ENCODE measurements at regions not wholly inside any gene's neighbourhood (a gene's known extent, or its start where the extent isn't known, plus 50 kb on each side); places are given as distances from the start of the nearest gene placed in this dataset.

DNA sequence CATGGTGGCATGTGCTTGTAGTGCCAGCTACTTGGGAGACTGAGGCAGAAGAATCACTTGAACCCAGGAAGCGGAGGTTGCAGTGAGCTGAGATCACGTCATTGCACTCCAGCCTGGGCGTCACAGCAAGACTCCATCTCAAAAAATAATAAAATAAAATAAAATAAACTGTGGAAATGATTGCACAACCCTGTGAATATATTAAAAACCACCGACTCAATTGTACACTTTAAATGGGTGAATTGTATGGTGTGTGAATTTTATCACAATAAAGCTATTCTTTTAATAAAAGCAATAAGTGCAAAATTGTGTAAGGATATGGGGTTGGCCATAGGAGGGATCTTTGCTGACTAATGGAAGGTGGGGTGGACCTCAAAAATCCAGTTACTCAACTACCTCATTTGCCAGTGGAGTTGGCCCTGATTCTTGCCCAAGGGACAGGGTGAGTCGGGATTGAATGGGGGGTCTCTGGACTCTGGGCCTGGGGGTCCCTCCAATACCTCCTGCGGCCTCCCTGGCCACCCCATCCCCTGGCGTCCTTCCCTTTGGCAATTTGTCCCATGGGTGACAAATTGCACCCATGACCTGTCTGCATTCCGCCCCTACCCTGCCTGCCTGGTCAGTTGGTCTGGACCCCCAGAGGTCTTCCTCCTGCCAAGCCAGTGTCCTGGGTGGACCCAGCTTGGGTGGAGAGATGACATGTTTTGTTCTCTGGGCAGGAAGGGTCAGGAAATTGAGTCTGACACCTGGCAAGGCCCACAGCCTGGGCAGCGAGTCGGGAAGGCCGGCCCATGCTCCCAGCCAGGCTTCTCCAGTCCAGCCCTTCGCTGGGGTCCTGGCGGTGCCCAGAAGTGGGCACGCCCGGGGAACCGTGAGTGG, 61.7 kb upstream of the ELN start:
- H3K4me3 ChIP-seq (ENCODE audit: low read depth, low read length): no peak overlapping the region
- no peaks in the 10 kb centered on the region for H3K9me3 ChIP-seq (ENCODE audit: control insufficient read depth, insufficient read depth, low read length)
- no peaks in the 10 kb centered on the region for H3K36me3 ChIP-seq (ENCODE audit: control insufficient read depth, insufficient read depth, low read length)
- H3K4me1 ChIP-seq (ENCODE audit: control insufficient read depth, insufficient read depth, low read length): no peaks in the 10 kb centered on the region
- H3K9ac ChIP-seq (ENCODE audit: low read depth, low read length): no peak overlapping the region
- no peaks in the 10 kb centered on the region for H3K27me3 ChIP-seq (ENCODE audit: control insufficient read depth, insufficient read depth, low read length)

DNA sequence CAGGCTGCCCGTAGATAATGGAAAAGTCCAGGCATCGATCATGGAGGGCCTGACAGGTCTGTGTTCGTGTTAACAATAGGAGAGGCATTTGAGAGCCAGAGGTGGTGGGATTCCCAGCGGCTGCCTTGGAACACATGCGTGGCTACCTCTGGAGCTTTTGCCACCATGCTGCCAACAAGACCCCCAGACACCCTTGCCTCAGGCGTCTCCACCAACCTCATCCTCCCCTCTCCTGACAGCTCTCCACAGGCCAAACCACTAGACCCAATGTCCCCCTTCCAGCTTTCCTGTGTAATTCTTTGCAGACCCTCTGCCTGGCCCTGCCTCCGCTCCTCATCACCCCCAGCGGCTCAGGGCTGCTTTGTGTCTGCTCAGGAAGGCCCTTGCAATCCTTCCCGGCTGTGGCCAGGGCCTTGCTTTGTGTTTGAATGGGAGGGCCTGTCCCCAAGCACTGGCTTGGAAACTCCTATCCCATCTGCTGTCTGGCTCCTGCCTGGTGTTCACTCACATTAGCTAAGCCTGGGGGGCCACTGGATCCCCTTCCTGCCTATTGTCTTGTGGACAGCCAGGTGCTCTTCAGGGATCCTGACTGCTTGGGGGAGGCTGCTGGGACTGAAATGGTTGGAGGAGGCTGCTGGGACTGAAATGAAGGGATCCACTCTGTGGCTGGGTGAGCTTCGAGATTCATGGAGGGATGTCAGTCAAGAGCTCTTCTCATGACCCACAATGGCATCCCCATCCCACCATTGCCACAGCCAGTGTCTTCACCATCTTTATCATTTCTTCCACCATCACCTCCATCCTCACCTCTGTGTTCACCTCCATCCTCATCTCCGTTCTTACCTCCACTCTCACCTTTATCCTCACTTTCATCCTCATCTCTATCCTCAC, 60.8 kb upstream of the ELN start:
- no peaks in the 10 kb centered on the region for H3K4me1 ChIP-seq (ENCODE audit: control insufficient read depth, insufficient read depth, low read length)
- no peak overlapping the region for H3K4me3 ChIP-seq (ENCODE audit: low read depth, low read length)
- no peak overlapping the region for H3K9ac ChIP-seq (ENCODE audit: low read depth, low read length)
- H3K27me3 ChIP-seq (ENCODE audit: control insufficient read depth, insufficient read depth, low read length): no peaks in the 10 kb centered on the region
- H3K9me3 ChIP-seq (ENCODE audit: control insufficient read depth, insufficient read depth, low read length): no peaks in the 10 kb centered on the region
- no peaks in the 10 kb centered on the region for H3K36me3 ChIP-seq (ENCODE audit: control insufficient read depth, insufficient read depth, low read length)

DNA sequence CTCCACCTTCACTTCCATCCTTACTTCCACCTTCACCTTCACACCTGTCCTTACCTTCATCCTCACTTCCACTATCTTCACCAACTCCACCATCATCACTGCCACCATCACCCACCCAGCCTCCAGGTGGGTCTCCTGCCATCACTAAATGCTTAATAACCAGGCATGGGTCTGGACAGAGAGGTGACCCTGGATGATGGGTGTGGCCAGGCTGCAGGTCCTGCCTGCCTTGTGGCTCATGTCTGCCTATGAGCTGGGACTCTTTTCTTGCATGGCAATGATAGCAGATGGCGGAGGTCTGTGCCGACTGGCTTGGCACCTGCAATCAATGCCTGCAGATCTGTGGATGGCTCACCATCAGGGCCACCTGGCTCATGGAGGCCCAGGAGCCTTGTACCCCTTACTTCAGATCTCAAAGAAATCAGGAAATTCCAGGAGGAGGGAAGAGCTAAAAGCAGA, 60.1 kb upstream of the ELN start:
- Histone ChIP-seq H3K9ac (ENCODE audit: low read depth, low read length) (no peak overlapping the region), H3K36me3 (ENCODE audit: control insufficient read depth, insufficient read depth, low read length) (no peaks in the 10 kb centered on the region), H3K27me3 (ENCODE audit: control insufficient read depth, insufficient read depth, low read length) (no peaks in the 10 kb centered on the region), H3K4me1 (ENCODE audit: control insufficient read depth, insufficient read depth, low read length) (no peaks in the 10 kb centered on the region), H3K4me3 (ENCODE audit: low read depth, low read length) (no peak overlapping the region), H3K9me3 (ENCODE audit: control insufficient read depth, insufficient read depth, low read length) (no peaks in the 10 kb centered on the region)

DNA sequence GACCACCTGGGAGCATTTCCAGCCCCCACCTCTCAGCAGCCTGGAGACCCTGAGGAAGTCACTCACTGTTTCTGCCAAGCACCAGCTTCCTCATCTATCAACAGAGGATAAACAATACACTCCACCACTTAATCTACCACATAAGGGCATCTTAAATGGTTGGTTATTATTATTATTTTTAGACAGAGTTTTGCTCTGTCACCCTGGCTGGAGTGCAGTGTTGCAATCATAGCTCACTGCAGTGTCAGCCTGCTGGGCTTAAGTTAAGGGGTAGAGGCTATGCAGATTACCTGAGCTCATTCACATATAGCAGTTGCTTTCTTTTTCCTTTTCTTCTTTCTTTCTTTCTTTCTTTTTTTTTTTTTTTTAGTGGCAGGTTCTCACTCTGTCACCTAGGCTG, 59.5 kb upstream of the ELN start:
- Histone ChIP-seq H3K9me3 (ENCODE audit: control insufficient read depth, insufficient read depth, low read length) (no peaks in the 10 kb centered on the region), H3K4me1 (ENCODE audit: control insufficient read depth, insufficient read depth, low read length) (no peaks in the 10 kb centered on the region), H3K9ac (ENCODE audit: low read depth, low read length) (no peak overlapping the region), H3K4me3 (ENCODE audit: low read depth, low read length) (no peak overlapping the region), H3K36me3 (ENCODE audit: control insufficient read depth, insufficient read depth, low read length) (no peaks in the 10 kb centered on the region), H3K27me3 (ENCODE audit: control insufficient read depth, insufficient read depth, low read length) (no peaks in the 10 kb centered on the region)

DNA sequence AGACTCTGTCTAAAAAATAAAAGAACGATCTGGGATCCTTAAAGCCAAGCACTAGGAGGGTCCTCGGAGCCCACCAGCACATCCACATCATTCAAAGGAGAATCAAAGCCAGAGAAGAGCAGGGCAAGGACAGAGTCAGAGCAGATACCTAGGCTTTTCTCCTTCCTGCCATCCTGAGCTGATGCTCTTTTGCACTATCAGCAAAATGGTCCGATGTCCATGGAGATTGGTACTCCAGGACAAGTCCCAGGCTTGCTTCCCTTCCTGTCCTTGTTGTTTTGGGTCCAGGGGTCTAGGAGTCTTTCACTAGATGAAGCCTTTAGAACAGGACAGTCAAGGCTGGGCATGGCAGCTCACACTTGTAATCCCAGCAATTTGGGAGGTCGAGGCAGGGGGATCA, 58.0 kb upstream of the ELN start:
- Histone ChIP-seq H3K36me3 (ENCODE audit: control insufficient read depth, insufficient read depth, low read length) (no peaks in the 10 kb centered on the region), H3K4me1 (ENCODE audit: control insufficient read depth, insufficient read depth, low read length) (no peaks in the 10 kb centered on the region), H3K9ac (ENCODE audit: low read depth, low read length) (no peak overlapping the region), H3K4me3 (ENCODE audit: low read depth, low read length) (no peak overlapping the region), H3K9me3 (ENCODE audit: control insufficient read depth, insufficient read depth, low read length) (no peaks in the 10 kb centered on the region), H3K27me3 (ENCODE audit: control insufficient read depth, insufficient read depth, low read length) (no peaks in the 10 kb centered on the region)

DNA sequence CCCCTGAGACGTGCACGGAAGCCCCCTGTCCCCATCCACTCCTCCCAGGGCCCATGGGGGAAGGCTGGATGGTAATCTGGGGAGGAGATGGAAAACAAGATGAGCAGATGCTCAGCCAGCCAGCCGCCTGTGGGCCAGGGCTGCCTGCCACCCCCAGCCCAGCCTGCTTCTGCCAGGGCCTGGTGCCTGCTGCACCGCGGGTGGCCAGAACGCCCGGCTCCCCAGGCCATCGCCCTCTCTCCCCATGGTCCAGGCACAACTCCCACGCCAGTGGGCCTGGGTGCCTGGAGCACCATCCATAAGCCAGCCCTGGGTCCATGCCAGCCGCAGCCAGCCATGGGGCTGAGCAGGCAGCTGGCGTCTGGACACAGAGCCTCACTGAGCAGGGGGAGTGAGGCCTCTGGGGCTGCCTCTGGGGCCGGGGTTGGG, 57.2 kb upstream of the ELN start:
- H3K4me3 ChIP-seq (ENCODE audit: low read depth, low read length): no peak overlapping the region
- H3K9ac ChIP-seq (ENCODE audit: low read depth, low read length): no peak overlapping the region
- no peaks in the 10 kb centered on the region for H3K9me3 ChIP-seq (ENCODE audit: control insufficient read depth, insufficient read depth, low read length)
- no peaks in the 10 kb centered on the region for H3K36me3 ChIP-seq (ENCODE audit: control insufficient read depth, insufficient read depth, low read length)
- H3K4me1 ChIP-seq (ENCODE audit: control insufficient read depth, insufficient read depth, low read length): no peaks in the 10 kb centered on the region
- no peaks in the 10 kb centered on the region for H3K27me3 ChIP-seq (ENCODE audit: control insufficient read depth, insufficient read depth, low read length)

DNA sequence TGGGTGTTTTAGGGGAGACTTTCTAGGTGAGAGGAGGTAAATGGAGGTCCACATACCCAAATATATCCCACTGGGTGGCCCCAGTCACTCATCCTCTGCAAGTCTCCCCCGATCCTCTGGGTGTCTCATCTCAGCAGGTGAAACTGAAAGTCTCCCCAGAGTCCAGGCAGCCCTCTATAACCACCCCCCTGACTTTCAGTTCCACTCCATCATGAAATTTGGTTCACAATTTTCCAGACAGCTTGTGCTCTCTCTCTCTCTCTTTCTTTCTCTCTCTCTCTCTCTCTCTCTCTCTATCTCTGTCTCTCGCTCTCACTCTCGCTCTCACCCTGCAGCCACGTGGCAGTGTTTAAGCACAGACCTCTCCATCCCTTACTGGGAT, 56.7 kb upstream of the ELN start:
- no peaks in the 10 kb centered on the region for H3K4me1 ChIP-seq (ENCODE audit: control insufficient read depth, insufficient read depth, low read length)
- no peaks in the 10 kb centered on the region for H3K27me3 ChIP-seq (ENCODE audit: control insufficient read depth, insufficient read depth, low read length)
- H3K4me3 ChIP-seq (ENCODE audit: low read depth, low read length): no peak overlapping the region

DNA sequence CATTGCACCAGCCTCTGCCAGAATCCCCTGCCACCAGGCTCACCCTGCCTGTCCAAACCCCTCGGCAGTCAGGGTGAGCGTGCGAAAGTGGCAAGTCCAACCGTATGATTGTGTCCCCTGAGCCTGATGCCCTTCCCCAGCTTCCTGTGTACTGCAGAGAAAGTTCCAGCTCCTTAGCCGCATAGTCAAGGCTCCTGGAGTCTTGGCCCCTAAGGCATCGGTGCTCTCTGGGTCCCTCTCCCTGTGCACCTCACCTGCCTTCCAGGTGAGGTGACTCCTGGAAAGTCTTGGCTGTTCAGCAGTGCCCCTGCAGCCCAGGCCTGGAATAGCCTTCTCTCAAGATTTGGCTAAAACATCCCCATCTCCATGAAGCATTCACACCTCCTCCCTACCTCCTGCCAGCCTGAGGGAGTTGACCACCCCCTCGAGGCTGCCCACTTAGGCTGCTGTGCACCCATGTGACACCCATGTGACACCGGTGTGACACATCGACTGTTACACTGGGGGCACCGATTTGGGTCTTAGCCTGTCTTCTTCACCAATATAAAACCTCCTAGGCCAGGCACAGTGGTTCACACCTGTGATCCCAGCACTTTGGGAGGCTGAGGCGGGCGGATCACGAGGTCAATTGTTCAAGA, 56.1 kb upstream of the ELN start:
- no peaks in the 10 kb centered on the region for H3K36me3 ChIP-seq (ENCODE audit: control insufficient read depth, insufficient read depth, low read length)
- H3K9me3 ChIP-seq (ENCODE audit: control insufficient read depth, insufficient read depth, low read length): no peaks in the 10 kb centered on the region
- no peaks in the 10 kb centered on the region for H3K27me3 ChIP-seq (ENCODE audit: control insufficient read depth, insufficient read depth, low read length)
- H3K4me3 ChIP-seq (ENCODE audit: low read depth, low read length): no peak overlapping the region
- no peak overlapping the region for H3K9ac ChIP-seq (ENCODE audit: low read depth, low read length)
- no peaks in the 10 kb centered on the region for H3K4me1 ChIP-seq (ENCODE audit: control insufficient read depth, insufficient read depth, low read length)

More for the DNA sequence above, 56.7 kb upstream of the ELN start:
- Histone ChIP-seq H3K36me3 (ENCODE audit: control insufficient read depth, insufficient read depth, low read length) (no peaks in the 10 kb centered on the region), H3K9me3 (ENCODE audit: control insufficient read depth, insufficient read depth, low read length) (no peaks in the 10 kb centered on the region), H3K9ac (ENCODE audit: low read depth, low read length) (no peak overlapping the region)

DNA sequence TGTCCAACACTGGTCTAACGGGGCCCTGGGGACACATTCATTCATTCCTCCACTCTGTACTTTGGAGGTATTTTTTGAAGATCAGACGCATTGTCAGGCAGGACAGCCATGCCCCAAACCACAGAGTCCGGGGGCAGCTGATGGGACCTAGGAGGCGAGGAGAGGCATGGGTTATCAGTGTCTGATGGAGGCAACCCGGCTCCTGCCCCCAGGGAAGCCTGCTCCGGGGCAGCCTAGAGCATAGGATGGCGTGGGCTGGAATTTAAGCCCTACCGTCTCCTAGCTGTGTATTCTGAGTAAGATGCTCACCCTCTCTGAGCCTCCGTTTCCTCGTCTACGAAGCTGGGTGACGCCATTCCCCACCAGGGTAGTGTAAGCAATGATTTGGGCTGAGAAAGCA, 55.4 kb upstream of the ELN start:
- no peak overlapping the region for H3K4me3 ChIP-seq (ENCODE audit: low read depth, low read length)
- no peaks in the 10 kb centered on the region for H3K36me3 ChIP-seq (ENCODE audit: control insufficient read depth, insufficient read depth, low read length)
- no peaks in the 10 kb centered on the region for H3K4me1 ChIP-seq (ENCODE audit: control insufficient read depth, insufficient read depth, low read length)
- no peaks in the 10 kb centered on the region for H3K27me3 ChIP-seq (ENCODE audit: control insufficient read depth, insufficient read depth, low read length)
- H3K9me3 ChIP-seq (ENCODE audit: control insufficient read depth, insufficient read depth, low read length): no peaks in the 10 kb centered on the region
- no peak overlapping the region for H3K9ac ChIP-seq (ENCODE audit: low read depth, low read length)

DNA sequence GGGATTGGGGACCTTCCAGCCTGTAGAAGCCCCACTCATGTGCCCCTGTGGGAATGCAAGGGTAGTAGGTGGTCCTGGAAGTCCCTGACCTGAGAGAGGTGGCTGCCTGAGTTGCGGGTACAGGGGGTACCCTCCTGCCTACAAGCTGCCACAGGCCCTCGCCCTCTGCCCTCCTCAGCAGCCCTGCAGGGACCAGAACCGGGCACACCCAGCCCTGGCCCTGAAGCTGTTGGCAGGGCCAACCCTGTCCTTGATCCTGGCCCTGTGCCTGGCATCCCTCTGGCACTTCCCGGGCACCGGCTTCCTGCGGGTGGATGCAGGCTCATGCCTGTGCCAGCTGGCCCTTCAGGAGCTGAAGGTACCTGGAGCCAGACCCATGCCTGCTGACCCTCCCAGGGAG, 54.9 kb upstream of the ELN start:
- Histone ChIP-seq H3K4me3 (ENCODE audit: low read depth, low read length) (no peak overlapping the region), H3K9ac (ENCODE audit: low read depth, low read length) (no peak overlapping the region), H3K27me3 (ENCODE audit: control insufficient read depth, insufficient read depth, low read length) (no peaks in the 10 kb centered on the region), H3K9me3 (ENCODE audit: control insufficient read depth, insufficient read depth, low read length) (no peaks in the 10 kb centered on the region), H3K36me3 (ENCODE audit: control insufficient read depth, insufficient read depth, low read length) (no peaks in the 10 kb centered on the region), H3K4me1 (ENCODE audit: control insufficient read depth, insufficient read depth, low read length) (no peaks in the 10 kb centered on the region)

DNA sequence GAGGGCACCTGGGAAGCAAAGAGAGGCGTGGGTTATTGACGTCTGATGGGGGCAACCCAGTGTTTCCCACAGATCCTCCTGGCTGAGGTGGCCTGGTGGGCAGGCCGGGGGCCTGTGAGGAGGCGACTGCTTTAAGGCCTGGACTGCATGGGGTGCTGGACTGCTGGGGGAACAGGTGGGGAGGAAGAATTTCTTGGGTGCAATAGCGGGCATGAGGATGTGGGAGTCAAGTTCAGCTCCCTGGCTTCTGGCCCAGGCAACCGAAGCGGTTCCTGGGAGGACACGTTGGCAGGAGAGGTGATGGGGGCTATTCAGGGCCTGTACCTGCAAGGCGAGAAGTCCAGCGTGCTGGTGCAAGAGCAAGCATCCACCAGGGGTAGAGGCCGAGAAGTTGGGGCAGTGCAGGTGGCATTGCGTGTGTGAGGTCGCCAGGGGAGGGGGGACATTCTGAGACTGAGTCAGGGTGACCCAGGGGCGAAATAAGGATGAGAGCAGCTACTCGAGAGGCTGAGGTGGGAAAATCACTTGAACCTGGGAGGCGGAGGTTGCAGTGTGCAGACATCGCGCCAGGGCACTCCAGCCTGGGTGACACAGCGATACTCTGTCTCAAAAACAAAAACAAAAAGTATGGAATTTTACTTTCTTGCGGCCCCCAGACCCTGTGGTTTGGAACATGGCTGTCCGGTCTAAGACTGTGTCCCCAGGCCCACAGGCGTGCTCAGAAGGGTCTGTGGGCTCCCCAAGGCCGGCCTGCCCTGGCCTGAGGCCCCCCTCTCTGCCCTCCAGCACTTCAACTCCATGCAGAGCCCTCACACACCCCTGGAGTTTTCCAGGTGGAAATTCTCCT, 53.6 kb upstream of the ELN start:
- H3K36me3 ChIP-seq (ENCODE audit: control insufficient read depth, insufficient read depth, low read length): no peaks in the 10 kb centered on the region
- no peaks in the 10 kb centered on the region for H3K27me3 ChIP-seq (ENCODE audit: control insufficient read depth, insufficient read depth, low read length)
- no peak overlapping the region for H3K4me3 ChIP-seq (ENCODE audit: low read depth, low read length)
- no peaks in the 10 kb centered on the region for H3K4me1 ChIP-seq (ENCODE audit: control insufficient read depth, insufficient read depth, low read length)
- H3K9ac ChIP-seq (ENCODE audit: low read depth, low read length): no peak overlapping the region
- H3K9me3 ChIP-seq (ENCODE audit: control insufficient read depth, insufficient read depth, low read length): no peaks in the 10 kb centered on the region
